ENCODE measurements at regions not wholly inside any gene's neighbourhood (a gene's known extent, or its start where the extent isn't known, plus 50 kb on each side); places are given as distances from the start of the nearest gene placed in this dataset.

DNA sequence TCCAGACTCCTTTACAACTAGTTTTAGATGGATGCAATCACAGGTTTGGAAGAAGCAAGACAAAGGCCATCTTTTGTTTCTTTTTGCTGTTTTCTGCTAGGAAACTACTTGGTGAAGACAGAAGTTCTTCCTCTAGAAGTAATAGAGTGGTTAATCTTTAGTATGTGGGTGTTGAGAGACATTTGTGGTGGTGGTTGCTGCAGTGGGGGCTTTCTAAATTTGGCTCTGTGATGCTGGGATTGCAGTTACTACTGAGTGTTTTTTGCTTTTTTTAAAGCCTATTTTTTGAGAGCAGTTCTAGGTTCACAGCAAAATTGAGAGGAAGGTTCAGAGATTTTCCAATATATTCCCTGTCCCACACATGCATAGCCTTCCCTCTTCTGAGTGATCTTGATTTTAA is 120.0 kb downstream of the AASDHPPT start:
- dilution Hi-C loops (cut with MboI; ENCODE audit: extremely low pct_ligation_motif_present, low sequenced_read_pairs) (no loop called here), intact Hi-C loops (cut with micrococcal nuclease) (no loop called here)
- Histone ChIP-seq H3K9me3 (replicated peaks; ENCODE audit: control insufficient read depth, insufficient read depth, low read length) (no peaks in the 10 kb centered on the region), H3K4me2 (ENCODE audit: insufficient read depth, low read length) (no peak overlapping the region), H3K27ac (ENCODE audit: insufficient read depth, low read depth, low read length) (no peak overlapping the region), H3K79me2 (ENCODE audit: control insufficient read depth, insufficient read depth, low read length) (no peaks in the 10 kb centered on the region), H4K20me1 (replicated peaks; ENCODE audit: control insufficient read depth, extremely low read depth, insufficient read depth, low read length) (no peaks in the 10 kb centered on the region), H3K9me1 (replicated peaks; ENCODE audit: control insufficient read depth, extremely low read depth, insufficient read depth, low read length) (no peaks in the 10 kb centered on the region), H3K36me3 (ENCODE audit: control insufficient read depth in 2 of 2, extremely low read depth in 1 of 2, insufficient read depth in 2 of 2, low read length in 2 of 2) (no peaks in the 10 kb centered on the region), H2AFZ (ENCODE audit: low read depth, low read length) (no peak overlapping the region), H3K9ac (replicated peaks; ENCODE audit: extremely low read depth, insufficient read depth, low read length) (no peak overlapping the region), H3K4me3 (replicated peaks in 1 of 3; ENCODE audit: insufficient read depth in 1 of 3, low read depth in 1 of 3, low read length in 3 of 3) (no peak overlapping the region), H3K4me1 (ENCODE audit: control insufficient read depth, extremely low read depth, insufficient read depth, low read length) (no peaks in the 10 kb centered on the region), H3K27me3 (ENCODE audit: control insufficient read depth in 2 of 2, insufficient read depth in 2 of 2, low read length in 2 of 2) (no peaks in the 10 kb centered on the region)
- ChIA-PET POLR2A (no interaction called here), CTCF (no interaction called here)
- DNase-seq (ENCODE audit: low read depth, low spot score) (no peak), FAIRE-seq (no peak)
- TF ChIP-seq MAX (IDR thresholded peaks at IDR 0.05; ENCODE audit: insufficient read depth, insufficient read length) (no peak), MYC (IDR thresholded peaks at IDR 0.05; ENCODE audit: low read depth, low read length) (no peak), GATA2 (IDR thresholded peaks at IDR 0.05; ENCODE audit: insufficient read depth, insufficient read length, low read depth, low read length) (no peak), JUN (IDR thresholded peaks at IDR 0.05; ENCODE audit: borderline replicate concordance, insufficient read depth, insufficient read length, low read depth) (no peak), POLR2AphosphoS5 (IDR thresholded peaks at IDR 0.05; ENCODE audit: insufficient read depth, low read depth, low read length) (no peak), POLR2A (IDR thresholded peaks at IDR 0.05; ENCODE audit: low read depth, low read length) (no peak), EZH2 (IDR thresholded peaks at IDR 0.05; ENCODE audit: borderline replicate concordance, low read depth, low read length, severe bottlenecking) (no peak), CTCF (IDR thresholded peaks at IDR 0.05; ENCODE audit: extremely low read depth in 1 of 2, insufficient read depth in 1 of 2, low read depth in 1 of 2, low read length in 2 of 2) (no peak), FOS (IDR thresholded peaks at IDR 0.05; ENCODE audit: borderline replicate concordance, insufficient read depth, low read length) (no peak)
- BruUV-seq (replicated peaks) = no TSS peak

Data from endothelial cell of umbilical vein (primary cell).